ENCODE measurements at regions not wholly inside any gene's neighbourhood (a gene's known extent, or its start where the extent isn't known, plus 50 kb on each side); places are given as distances from the start of the nearest gene placed in this dataset.

DNA sequence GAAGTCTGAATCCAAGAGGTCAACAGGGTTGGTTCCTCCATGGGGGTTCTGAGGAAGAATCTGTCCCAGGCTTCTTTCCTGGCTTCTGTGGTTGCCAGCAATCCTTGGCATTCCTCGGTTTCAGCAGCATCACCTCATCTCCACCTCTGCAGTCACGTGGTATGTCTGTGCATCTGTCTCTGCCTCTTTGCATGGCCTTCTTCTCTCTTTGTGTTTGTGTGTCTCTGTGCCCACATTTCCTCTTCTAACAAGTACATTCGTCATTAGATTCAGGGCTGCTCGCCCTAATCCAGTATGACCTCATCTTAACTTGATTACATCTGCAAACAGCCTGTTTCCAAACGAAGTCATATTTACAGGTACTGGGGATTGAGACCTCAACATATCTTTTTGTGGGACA, 114.0 kb downstream of the BCOR start:
- TF ChIP-seq POLR2AphosphoS5 (IDR thresholded peaks at IDR 0.05), result no peak
- TF ChIP-seq, protein P1, sequence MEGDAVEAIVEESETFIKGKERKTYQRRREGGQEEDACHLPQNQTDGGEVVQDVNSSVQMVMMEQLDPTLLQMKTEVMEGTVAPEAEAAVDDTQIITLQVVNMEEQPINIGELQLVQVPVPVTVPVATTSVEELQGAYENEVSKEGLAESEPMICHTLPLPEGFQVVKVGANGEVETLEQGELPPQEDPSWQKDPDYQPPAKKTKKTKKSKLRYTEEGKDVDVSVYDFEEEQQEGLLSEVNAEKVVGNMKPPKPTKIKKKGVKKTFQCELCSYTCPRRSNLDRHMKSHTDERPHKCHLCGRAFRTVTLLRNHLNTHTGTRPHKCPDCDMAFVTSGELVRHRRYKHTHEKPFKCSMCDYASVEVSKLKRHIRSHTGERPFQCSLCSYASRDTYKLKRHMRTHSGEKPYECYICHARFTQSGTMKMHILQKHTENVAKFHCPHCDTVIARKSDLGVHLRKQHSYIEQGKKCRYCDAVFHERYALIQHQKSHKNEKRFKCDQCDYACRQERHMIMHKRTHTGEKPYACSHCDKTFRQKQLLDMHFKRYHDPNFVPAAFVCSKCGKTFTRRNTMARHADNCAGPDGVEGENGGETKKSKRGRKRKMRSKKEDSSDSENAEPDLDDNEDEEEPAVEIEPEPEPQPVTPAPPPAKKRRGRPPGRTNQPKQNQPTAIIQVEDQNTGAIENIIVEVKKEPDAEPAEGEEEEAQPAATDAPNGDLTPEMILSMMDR (IDR thresholded peaks at IDR 0.05), result no peak
- TF ChIP-seq POLR2A (IDR thresholded peaks at IDR 0.05), result no peak

Data from transverse colon (tissue), 4 donors.